SHP77 (cell line): ENCODE measurements at regions not wholly inside any gene's neighbourhood (a gene's known extent, or its start where the extent isn't known, plus 50 kb on each side); places are given as distances from the start of the nearest gene placed in this dataset.

Source experiments
- DNase-seq, 2 experiments: peaks; one replicate each; lab custom pipeline; 2025; lab: John Stamatoyannopoulos, UW

DNA sequence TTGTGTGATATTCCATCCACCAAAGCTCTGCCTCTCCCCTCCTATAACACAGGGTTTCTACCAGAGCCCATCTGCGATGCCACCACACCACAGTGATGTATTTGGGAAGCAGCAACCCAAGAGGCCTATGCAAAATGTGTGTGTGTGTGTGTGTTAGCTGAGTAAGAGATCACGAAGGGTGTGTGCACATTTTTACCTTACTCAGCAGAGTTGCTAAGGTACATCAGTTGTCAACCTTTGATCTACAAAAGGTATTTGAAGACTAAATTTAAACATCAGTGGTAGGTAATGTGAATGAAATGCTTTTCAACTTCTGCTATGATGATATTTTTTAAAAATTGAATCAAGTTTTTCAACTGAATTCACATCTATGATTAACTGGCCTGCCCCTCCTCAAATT lies 227.6 kb downstream of the FBXO15 start:
- DNase-seq, result no peak

DNA sequence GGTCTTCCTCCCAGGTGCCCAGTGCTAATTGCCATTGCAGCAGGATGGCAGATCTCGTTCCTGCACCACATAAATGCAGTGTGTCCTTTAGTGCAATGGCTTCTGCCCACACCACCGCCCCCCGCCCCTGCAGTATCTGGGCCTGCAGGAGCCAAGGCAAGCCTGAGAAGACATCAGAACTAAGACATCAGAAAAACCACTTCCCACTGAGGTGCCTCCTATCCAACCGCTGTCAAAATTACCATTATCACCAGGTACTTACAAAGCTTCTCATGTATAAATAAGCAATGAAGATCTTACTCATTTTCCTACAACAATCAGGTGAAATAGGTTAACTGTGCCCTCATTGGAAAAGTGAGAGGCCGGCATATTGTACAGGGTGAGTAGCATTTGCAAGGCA lies 228.8 kb downstream of the FBXO15 start:
- DNase-seq, result no peak

DNA sequence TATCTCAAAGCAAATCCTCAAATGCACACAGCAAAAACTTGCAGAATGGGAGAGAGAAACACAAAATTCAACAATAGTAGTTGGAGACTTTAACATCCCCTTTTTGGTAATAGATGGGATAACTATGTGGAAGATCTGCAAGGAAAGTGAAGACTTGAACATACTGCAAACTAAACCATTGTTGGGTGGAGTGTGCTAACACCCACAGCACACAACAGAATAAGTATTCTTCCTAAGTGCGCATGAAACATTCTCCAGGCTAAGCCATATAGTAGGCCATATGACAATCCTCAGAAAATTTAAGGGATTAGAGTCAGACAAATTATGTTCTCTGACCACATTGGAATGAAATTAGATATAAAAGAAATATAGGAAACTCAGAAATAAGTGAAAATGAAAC lies 230.6 kb downstream of the FBXO15 start:
- DNase-seq, result no peak

DNA sequence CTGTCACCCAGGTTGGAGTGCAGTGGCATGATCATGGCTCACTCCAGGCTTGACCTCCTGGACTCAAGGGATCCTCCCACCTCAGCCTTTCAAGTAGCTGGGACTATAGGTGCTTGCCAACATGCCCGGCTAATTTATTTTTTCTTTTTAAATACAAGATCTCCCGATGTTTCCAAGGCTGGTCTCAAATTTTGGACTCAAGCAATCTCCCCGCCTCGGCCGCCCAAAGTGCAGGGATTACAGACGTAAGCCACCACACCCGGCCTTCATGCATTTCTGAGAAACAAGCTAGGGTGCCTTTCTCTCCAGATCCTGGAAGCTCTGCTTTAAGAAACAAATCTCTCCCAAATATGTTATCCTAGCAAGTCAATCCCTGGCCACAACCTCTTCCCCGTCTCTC lies 234.1 kb downstream of the FBXO15 start:
- DNase-seq, result no peak

DNA sequence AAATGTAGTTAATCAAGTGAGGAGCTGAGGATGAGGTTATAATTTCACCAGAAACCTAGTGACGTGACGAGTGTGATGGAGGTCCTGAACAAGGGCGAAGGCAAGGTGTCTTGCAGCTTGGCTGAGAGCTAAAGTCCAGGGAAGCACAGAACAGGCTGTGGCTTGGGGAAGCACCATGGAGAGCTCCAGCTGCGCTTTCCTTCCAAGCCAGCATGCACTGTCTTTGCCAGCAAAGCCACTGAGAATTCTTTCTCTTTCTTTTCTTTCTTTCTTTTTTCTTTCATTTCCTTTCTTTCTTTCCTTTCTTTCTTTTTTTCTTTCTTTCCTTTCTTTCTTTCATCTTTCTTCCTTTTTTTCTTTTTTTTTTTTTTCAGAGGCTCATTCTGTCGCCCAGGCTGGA lies 239.3 kb downstream of the FBXO15 start:
- no peak for DNase-seq

DNA sequence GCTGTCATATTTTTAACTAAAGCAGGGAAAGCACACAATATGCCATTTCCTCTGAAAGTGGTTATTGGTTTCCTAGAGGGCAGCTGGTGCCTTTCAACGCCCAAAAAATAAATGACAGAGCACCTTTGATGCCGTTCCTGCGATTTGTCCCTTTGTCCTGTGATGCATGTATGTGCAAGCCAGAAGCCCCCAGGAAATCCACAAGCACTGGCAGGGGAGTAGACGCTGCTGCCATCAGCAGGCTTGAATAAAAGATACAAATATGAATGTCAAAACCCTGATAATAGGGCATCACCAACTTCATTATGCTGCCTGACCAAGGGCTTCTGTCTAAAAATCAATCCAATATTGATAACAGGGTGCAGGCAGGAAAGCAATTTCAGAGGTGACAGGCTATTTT lies 246.1 kb downstream of the FBXO15 start:
- no peak for DNase-seq

DNA sequence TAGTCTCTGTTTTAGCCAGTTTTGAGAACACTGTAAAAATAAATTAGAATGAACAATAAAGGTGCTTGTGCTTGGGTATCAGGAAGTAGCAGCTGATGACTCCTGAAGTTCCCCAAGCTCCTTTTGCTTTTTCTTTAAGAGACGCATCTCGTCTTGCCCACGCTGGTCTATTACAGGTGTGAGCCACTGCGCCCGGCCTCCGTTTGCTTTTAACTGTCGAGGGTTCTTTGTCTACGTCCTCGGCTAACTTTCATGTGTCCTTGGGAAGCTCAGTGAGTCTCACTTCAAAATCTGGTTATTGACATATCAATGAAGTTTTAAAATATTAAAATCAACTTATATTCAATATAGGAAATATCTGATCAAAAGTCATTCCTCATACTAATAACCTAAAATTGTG lies 246.5 kb downstream of the FBXO15 start:
- no peak for DNase-seq

DNA sequence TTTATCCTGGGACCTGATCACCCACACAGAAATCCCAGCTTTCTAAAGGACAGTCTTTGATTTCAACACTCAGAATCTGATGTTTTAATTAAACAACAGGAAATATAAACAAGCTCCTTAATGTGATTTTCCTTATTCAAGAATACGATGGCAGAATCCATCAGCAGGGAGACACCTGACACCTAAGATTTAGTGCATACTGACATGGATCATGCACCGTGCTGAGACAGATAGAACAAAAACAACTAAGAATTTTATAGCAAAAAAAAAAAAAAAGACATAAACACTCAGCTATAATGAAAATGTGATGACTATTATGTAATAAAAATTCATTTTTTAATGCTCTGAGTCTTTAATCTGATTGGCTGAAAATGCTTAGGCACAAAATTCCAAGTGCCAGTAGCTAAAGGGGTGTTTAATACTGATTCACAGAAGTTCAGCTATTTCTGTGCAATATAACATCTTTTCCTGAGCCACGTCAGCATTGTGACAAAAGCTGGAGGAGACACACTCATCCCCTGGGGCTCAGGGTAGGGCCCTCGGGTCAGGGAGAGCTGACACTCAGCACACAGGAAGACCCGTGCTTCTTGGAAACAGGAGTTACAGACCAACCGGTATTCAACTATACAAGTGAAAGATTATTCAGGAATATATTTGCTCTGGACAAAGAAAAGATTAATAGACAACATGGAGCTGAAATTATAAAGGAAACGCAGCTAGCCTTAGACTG lies 247.4 kb downstream of the FBXO15 start:
- DNase-seq, result no peak

DNA sequence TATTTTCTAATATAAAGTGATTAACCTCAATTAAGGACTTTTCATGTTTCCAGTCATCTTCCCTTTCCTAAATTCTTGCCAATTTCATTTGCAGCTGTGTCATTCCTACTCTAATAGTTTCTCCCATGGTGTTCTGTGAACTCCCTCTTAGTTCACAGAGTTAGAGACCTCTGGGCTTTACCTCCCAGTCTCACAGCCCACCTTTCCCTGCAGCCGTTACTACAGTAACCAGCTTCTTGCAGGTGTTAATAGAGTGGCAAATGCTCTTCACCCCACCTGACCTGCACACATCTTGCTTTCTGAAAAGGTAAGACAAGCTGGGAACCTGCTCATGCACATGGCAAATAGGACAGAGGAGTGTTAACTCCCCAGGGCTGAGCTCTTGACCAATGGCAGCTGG lies 250.1 kb downstream of the FBXO15 start:
- DNase-seq, result no peak

DNA sequence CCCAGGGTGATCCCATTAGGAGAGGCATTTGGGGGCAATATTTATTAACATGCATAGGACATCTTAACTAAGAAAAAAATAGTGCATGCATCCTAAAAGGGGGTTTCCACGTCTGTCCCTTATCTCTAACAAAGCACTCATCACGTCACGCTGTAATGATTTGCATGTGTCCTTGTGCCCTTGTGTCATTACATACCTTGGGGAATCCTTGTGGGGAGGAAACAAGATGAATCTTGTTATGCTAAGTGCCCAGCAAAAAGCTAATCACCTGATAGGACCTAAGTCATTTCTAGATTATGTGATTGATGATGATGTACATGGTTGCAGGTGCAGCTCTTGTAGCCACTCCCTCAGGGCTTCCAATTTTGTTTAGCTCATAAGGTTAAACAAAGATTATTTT lies 250.9 kb downstream of the FBXO15 start:
- DNase-seq, result no peak

DNA sequence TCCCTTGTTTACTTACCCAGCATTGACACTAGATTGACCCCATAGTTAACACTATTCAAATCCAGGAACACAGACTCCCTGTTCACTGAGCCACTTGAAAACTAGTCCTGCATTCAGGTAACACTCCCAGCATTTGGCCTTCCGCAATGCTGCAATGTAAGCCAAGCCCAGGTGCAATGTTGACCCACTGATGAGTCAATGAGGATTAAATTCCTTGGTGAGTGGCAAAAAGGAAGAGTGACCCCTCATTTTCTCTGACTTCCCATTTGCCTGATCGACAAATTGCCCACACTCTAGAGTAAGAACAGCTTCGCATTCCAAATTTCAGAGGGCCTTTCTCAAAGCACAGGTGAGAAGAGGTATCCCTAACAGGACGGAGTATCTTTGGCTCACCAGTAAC lies 251.9 kb downstream of the FBXO15 start:
- no peak for DNase-seq

DNA sequence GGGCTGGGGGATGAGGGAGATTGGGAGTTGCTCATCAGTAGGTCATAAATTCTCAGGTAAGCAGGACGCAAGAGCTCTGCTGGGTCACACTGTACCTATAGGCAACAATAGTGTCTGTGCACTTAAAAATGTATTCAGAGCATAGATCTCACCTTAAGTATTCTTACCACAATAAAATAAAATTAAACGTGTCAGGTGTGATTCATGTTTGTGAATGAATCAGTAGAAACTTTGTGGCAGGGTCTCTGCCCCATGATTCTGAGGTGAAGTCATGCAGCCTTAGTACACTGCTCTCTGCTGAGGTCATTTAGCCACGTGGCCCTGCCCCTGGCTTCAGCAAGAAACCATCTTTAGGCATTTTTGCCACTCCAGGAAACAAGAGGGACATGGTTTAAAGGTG lies 253.8 kb downstream of the FBXO15 start:
- no peak for DNase-seq

DNA sequence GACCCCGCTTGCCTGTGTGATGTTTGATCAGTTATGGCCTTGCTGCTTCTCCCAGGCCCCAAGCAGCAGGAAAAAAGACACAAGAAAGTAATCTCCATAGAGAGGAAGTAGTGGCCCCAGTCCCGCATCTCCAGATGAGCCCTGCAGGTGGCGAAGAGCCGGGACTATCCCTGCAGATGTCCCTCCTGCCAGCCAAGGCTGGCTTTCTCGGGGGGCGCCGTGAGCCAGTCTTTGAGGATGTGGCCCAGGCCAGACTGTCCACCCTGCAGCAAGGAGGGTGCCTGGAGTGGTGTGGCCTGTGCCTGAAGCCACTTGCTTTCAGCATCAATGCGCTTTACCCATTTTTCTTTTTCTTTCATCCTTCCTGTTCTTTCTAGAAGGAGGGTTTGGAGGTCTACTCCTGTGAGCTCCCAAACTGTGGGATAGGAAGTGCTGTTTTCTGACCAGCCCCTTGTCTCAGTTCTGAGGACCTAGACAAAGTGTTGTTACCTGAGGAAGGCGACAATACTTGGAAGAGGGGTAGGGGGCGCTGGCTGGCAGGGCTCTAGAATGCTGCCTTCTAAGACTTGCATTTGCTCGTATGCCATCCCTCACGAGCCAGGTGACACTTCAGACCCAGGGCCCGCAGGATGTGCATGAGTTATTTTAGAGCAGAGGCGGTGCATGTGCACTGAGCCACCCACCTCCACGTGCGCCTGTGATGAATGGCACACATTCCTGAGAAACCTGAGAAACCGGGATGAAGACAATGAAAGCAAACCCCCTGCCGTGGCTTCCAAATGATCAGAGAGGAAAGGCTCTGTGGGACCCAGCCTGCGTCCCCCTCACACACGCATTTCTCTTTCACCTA lies 255.8 kb downstream of the FBXO15 start:
- DNase-seq, result no peak

DNA sequence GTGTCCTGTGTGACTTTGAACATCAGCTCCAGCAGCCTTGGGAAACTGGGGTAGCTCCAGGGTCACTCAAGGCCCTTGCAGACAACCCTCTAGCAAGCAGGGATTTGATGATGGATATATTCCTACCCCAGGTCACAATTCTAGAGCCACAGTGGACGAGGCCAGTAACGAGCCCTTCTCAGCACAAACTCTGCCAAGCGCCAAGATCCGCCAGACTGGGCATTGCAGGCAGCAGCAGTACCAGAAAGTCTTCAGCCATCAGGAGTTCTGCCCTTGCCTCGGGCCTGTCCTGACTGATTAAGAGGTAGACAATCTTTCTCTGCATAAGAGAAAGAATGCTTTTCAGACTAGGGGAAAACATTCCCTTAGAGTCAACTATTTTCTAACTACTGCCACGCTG lies 259.1 kb downstream of the FBXO15 start:
- no peak for DNase-seq

DNA sequence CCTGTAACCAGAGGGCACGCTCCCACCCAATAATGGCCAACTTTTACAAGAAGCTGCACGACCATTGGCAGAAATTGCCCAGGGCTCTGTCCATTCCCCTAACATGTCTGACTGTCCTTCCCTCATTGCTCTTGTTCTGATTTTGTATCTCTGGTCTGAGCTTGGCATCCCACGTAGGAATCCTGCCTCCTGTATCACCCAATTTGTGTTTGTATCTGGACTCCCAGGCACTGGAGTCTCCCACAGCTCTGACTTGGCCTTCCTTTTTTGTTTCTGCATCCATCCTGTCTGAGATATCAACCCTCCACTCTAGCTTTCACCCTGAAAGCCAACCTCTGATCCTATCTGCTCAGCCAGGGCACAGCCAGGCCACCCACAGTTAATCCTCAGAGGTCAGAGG lies 259.8 kb downstream of the FBXO15 start:
- no peak for DNase-seq

DNA sequence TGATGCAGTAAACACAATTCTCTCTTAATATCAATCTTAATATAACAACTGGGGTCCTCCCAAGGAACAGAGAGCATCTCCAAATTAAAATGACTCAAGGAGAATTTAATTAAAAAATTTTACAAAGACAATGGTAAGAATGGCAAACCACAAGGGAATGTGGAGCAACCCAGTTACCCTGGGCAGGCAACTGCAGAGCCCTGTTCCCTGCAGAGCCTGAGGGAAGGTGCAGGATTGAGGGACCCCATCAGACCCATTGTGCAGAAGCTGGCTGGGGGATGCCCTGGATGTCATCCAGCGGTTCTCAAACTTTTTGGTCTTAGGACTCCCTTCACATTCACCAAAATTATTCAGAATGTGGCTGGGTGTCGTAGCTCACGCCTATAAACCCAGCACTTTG lies 262.8 kb downstream of the FBXO15 start:
- no peak for DNase-seq

DNA sequence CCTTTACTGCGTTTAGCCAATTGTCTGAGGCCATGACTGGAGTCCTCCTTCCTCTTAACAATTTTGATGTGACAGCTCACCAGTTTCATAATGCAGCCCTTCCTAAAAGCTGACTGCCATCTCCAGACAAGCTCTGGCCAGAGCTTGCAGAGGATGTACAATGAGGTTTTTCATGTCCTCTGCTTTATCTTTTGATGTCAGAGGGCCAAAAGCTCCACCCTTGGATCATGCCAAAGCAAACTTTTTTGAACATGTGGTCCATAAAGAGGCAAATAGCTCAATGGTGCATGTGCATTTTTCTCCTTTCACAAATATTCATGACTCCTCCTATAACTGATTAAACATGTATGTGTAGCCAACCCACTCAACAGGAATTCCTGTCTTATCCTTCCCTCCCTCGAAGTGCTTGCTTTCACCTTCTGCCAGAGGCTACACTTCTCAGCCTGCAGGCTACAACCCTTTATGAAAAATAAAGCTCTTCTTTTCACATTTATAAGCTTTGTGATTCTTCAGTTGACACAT lies 266.2 kb downstream of the FBXO15 start:
- no peak for DNase-seq

DNA sequence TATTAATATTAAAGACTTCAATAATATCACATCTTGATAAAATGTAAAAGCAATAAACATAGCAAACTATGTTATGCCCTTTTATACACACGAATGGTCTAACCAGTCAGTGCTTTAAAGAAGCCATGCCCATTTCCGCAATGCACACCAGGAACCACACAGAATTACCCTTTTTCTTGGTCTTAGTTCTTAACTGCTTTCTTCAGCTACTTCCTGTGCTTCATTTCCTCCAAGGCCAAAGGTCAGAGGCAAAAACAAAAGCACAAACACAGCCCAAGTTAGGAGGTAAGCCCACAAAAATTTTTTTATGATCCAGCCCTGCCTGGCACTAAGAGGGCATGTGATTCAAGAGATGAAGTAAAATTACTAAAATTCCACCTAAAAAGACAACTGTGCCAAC lies 267.2 kb downstream of the FBXO15 start:
- no peak for DNase-seq

DNA sequence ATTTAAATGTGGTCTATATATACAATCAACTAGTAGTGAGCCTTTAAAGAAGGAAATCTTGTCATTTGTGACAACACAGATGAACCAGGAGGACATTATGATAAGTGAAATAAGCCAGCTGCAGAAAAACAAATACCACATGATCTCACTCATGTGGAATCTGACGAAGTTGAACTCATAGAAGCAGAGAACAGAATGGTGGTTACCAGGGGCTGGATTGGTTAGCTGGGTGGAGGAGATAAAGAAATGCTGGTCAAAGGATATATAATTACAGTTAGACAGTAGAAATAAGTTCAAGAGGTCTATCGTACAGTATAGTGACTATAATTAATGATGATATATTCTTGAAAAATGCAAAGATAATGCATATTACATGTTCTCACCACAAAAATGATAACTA lies 267.9 kb downstream of the FBXO15 start:
- no peak for DNase-seq

DNA sequence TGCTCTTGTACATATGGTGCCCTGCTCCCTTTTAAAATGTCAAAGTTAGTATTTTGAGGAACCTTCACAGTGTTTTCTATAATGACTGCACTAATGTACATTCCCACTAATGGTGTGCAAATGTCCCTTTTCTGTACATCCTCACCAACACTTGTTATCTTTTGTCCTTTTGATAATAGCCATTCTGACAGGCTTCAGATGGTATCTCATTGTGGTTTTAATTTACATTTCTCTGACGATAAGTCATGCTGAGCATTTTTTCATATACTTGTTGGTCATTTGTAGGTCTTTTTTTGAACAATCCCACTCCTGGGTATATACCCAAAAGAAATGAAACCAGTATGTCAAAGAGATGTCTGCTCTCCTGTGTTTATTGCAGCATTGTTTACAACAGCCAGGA lies 268.3 kb downstream of the FBXO15 start:
- no peak for DNase-seq

DNA sequence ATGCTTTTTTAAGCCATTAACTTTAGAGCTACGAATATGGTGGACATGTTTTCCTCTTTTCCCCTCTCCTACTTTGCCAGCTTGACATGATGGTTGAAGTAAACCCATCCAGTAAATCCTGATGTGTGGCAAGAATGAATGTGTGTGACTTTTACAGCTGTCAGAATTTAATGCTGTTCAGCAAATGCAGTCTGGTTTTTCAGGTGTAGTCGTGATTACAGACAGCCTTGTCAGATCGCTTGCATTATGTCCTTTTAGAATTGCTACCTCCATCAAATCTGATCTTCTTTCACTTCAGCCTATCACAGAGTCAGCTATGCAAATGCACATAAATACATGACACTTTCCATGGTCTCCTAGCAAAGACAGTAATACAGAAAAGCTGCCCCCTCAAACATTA lies 278.5 kb downstream of the FBXO15 start:
- DNase-seq, result no peak

DNA sequence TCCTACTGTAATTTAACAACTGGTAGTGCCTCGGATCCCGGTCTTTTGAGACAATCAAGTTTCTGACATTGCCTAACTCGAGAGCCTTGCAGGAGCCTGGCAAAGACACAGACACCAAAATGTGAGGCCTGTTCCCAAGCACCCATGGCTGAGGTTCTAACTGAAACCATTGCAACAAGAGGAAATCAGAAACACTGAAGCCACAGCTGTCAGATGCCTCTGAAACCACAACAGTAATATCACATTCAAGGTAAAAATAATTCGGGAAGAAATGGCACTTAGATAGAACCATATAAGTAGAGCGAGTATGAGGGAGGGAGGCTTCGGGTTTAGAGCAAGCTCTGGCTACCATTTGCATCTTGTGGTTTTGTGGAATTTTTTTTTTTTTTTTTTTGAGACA lies 285.9 kb downstream of the FBXO15 start:
- no peak for DNase-seq

DNA sequence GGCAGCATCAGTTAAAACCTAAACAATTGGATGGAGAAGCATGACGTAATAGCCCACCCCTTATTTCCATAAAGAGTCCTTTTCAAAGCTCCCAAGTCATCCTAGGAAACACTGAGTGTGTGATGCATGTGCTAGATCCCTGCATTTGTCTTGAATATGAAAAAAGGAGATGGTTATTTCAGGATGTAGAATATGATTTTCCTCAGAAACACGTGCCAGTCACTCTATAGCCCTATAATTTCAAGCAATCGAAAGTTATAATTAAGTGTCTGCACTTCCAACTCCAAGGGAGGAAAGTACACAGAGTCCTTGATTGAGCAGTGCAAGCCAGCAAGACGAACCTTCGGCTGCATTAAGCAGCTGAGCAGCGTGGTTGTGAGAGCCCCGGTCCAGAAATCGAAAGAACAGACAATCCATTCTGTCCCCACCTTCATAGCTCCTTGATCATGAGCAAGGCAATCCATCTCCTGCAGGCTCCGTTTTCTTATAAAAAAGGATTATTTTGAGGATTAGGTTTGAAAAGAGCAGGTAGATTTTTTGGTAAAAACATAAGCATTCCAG lies 287.7 kb downstream of the FBXO15 start:
- DNase-seq, result no peak
